HFFc6 (cell line): ENCODE measurements at regions not wholly inside any gene's neighbourhood (a gene's known extent, or its start where the extent isn't known, plus 50 kb on each side); places are given as distances from the start of the nearest gene placed in this dataset.

ENCODE experiments used
- DNase-seq: peaks from one replicate; pipeline ENCODE4 v3.0.0-alpha.2; 2018
- H3K27ac Mint-ChIP-seq: 2 replicates; pipeline ENCODE4 v1.8.0; 2020; ENCODE audit warnings: mild to moderate bottlenecking, mixed read lengths
- H3K27me3 Mint-ChIP-seq: 2 replicates; pipeline ENCODE4 v1.8.0; 2021; ENCODE audit warnings: mild to moderate bottlenecking, moderate library complexity, mixed read lengths; ENCODE audit not compliant: insufficient read depth
- H3K36me3 Mint-ChIP-seq: 2 replicates; pipeline ENCODE4 v1.8.0; 2021; ENCODE audit warnings: low read depth, mixed read lengths
- H3K4me1 Mint-ChIP-seq: 2 replicates; pipeline ENCODE4 v1.8.0; 2020; ENCODE audit warnings: low read depth, mixed read lengths
- H3K4me3 Mint-ChIP-seq: 2 replicates; pipeline ENCODE4 v1.8.0; 2020; ENCODE audit warnings: mild to moderate bottlenecking, moderate library complexity, mixed read lengths
- H3K9me3 Mint-ChIP-seq: 2 replicates; pipeline ENCODE4 v1.8.0; 2020; ENCODE audit warnings: mild to moderate bottlenecking, mixed read lengths
- CTCF ChIP-seq: fragments of 200-600 bp; sonication (generic); IDR thresholded peaks from 2 replicates; pipeline ENCODE4 v1.5.0; 2021; ENCODE audit warnings: antibody characterized with exemption, mild to moderate bottlenecking

- Mint-ChIP-seq H3K36me3 (peaks cover 50% of the 10 kb centered on the region), H3K27ac (peak overlapping the region; percentile 42; the same call in 1 of the 2 replicates), H3K4me1 (peaks cover 51% of the 10 kb centered on the region), H3K27me3 (peaks cover 5% of the 10 kb centered on the region; the same call in 1 of the 2 replicates), H3K9me3 (no peaks in the 10 kb centered on the region), H3K4me3 (no peak overlapping the region)
- no peak for TF ChIP-seq CTCF
- DNase-seq: no peak
Observed at GRCh38 chr4:20528508-20528907, 171.8 kb upstream of the PACRGL start.

- no peaks in the 10 kb centered on the region for H3K9me3 Mint-ChIP-seq
- DNase-seq: no peak
- peaks cover 53% of the 10 kb centered on the region for H3K4me1 Mint-ChIP-seq
- H3K4me3 Mint-ChIP-seq: no peak overlapping the region
- H3K27ac Mint-ChIP-seq: no peak overlapping the region
- H3K36me3 Mint-ChIP-seq: peaks cover 52% of the 10 kb centered on the region
- peaks cover 5% of the 10 kb centered on the region; the same call in 1 of the 2 replicates for H3K27me3 Mint-ChIP-seq
- no peak for TF ChIP-seq CTCF
Observed at GRCh38 chr4:20529691-20530090, 170.6 kb upstream of the PACRGL start.

- H3K9me3 Mint-ChIP-seq: no peaks in the 10 kb centered on the region
- peak overlapping the region; percentile 66; the same call in 1 of the 2 replicates for H3K27ac Mint-ChIP-seq
- peaks cover 5% of the 10 kb centered on the region; the same call in 1 of the 2 replicates for H3K27me3 Mint-ChIP-seq
- peaks cover 45% of the 10 kb centered on the region for H3K36me3 Mint-ChIP-seq
- TF ChIP-seq CTCF: no peak
- DNase-seq: no peak
- H3K4me3 Mint-ChIP-seq: no peak overlapping the region
- H3K4me1 Mint-ChIP-seq: peaks cover 53% of the 10 kb centered on the region
Observed at GRCh38 chr4:20532116-20532790, 168.0 kb upstream of the PACRGL start.

- Mint-ChIP-seq H3K36me3 (peaks cover 40% of the 10 kb centered on the region), H3K27ac (peak overlapping the region; percentile 66), H3K9me3 (no peaks in the 10 kb centered on the region), H3K4me3 (no peak overlapping the region), H3K4me1 (peaks cover 48% of the 10 kb centered on the region), H3K27me3 (peaks cover 1% of the 10 kb centered on the region; the same call in 1 of the 2 replicates)
- DNase-seq: peak; percentile 17
- no peak for TF ChIP-seq CTCF
Observed at GRCh38 chr4:20532871-20533870, 167.1 kb upstream of the PACRGL start.

- no peaks in the 10 kb centered on the region for H3K27me3 Mint-ChIP-seq
- peaks cover 5% of the 10 kb centered on the region; the same call in 1 of the 2 replicates for H3K4me1 Mint-ChIP-seq
- no peak for TF ChIP-seq CTCF
- no peak overlapping the region for H3K4me3 Mint-ChIP-seq
- H3K36me3 Mint-ChIP-seq: peaks cover 8% of the 10 kb centered on the region
- DNase-seq: no peak
- H3K9me3 Mint-ChIP-seq: no peaks in the 10 kb centered on the region
- no peak overlapping the region for H3K27ac Mint-ChIP-seq
Observed at GRCh38 chr4:20538905-20539304, 161.4 kb upstream of the PACRGL start.
